Effector memory CD8-positive, alpha-beta T cell (primary cell): ENCODE measurements at regions not wholly inside any gene's neighbourhood (a gene's known extent, or its start where the extent isn't known, plus 50 kb on each side); places are given as distances from the start of the nearest gene placed in this dataset.

ENCODE experiments used
- ATAC-seq: fragments of 150-1000 bp; cut with Tn5 transposase; replicated peaks from 2 replicates; pipeline ENCODE4 v1.10.0; 2021; ENCODE audit warnings: mild to moderate bottlenecking, moderate library complexity
- DNase-seq, 3 experiments: peaks; one replicate each; pipeline ENCODE4 v3.0.0; 2021
- H3K27ac Mint-ChIP-seq, 2 donors: one replicate each; pipeline ENCODE4 v1.8.0; 2022; ENCODE audit warnings: mild to moderate bottlenecking in 2 of 2, mixed read lengths in 2 of 2, moderate library complexity in 2 of 2
- H3K27me3 Mint-ChIP-seq, 2 donors: one replicate each; pipeline ENCODE4 v1.8.0; 2022; ENCODE audit warnings: mixed read lengths in 2 of 2
- H3K36me3 Mint-ChIP-seq: one replicate; pipeline ENCODE4 v1.8.0; 2022; ENCODE audit warnings: mild to moderate bottlenecking, moderate library complexity, mixed read lengths; ENCODE audit not compliant: insufficient read depth
- H3K4me1 Mint-ChIP-seq, 2 donors: one replicate each; pipeline ENCODE4 v1.8.0; 2022; ENCODE audit warnings: low read depth in 2 of 2, mixed read lengths in 2 of 2
- H3K4me3 Mint-ChIP-seq, 2 donors: one replicate each; pipeline ENCODE4 v1.8.0; 2022; ENCODE audit warnings: mild to moderate bottlenecking in 2 of 2, mixed read lengths in 2 of 2, moderate library complexity in 2 of 2
- H3K9me3 Mint-ChIP-seq, 2 donors: one replicate each; pipeline ENCODE4 v1.8.0; 2022; ENCODE audit warnings: mixed read lengths in 2 of 2

DNA sequence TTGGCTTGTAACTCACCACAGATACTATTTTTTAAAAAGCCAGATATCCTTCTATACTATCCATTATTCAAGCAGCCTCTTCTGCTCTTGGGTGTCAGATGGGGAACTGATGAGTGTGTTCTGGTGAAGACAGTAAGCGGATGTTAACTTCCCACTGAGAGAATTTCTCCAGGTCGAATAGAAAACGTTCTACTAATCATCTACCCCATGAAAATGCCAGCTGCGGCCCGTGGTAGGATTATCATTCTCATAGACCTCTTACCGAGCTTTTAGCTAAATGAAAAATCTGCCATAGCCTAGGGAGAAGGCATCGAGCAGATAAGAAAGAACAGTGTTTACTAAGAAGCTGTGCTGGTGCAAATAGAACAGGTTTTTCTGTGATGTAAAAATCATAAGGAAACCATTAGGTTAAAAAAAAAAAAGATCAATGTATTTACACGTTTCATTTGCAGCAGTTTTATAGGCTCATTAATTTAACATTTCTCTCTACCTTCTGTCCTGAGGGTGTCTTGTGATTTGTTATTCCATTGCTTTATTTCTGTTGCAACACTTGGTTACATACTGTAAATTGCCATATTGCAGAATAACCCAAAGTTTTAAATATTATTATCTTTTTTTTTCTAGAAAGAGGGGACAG lies 1521.5 kb upstream of the ZEB2 start:
- H3K27me3 Mint-ChIP-seq = no peaks in the 10 kb centered on the region
- no peaks in the 10 kb centered on the region for H3K4me1 Mint-ChIP-seq
- H3K36me3 Mint-ChIP-seq = no peaks in the 10 kb centered on the region
- no peak overlapping the region for H3K27ac Mint-ChIP-seq
- H3K9me3 Mint-ChIP-seq = peaks cover 1 to 5% of the 10 kb centered on the region in 2 donors
- H3K4me3 Mint-ChIP-seq = no peak overlapping the region
- DNase-seq (no peak), ATAC-seq (no peak)

DNA sequence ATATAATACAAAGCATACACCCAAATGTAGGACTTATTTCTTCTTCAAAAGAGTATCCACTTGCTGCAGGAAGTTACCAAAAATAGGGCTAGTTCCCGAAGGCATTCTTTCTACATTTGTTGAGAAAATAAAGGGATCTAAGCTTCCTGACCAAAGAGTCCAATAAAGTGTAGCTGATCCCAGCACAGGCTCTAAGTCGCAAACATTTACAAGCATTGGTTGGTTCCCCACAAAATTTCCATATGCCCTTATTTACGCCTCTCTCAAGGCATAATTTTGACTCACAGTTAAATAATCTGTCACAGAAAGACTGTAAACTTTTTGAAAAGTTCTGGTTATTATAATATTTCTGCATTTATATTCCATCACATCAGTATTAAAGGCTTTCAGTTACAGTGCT lies 1520.1 kb upstream of the ZEB2 start:
- ATAC-seq (no peak), DNase-seq (no peak)
- Mint-ChIP-seq H3K9me3 (peaks cover 1 to 5% of the 10 kb centered on the region in 2 donors), H3K27me3 (no peaks in the 10 kb centered on the region), H3K36me3 (no peaks in the 10 kb centered on the region), H3K27ac (no peak overlapping the region), H3K4me3 (no peak overlapping the region), H3K4me1 (no peaks in the 10 kb centered on the region)

DNA sequence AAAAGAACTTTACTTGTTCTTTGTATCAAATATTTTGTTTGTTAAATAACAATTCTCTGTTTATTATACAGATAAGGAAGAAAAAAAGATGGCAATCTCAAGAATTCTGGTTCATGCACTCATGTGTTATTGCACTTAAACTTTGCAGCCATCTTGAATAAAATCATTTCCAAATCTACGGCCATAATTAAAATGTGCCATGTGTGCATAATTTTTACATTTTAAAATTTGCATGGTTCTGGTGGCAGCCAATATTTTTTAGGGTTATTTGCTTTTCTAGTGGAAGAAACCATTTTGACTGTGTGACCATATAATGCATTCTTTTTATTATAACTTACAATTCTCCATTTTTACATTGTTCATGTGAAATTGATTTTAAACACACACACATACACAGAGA lies 1518.1 kb upstream of the ZEB2 start:
- H3K36me3 Mint-ChIP-seq = no peaks in the 10 kb centered on the region
- DNase-seq (no peak), ATAC-seq (no peak)
- H3K27ac Mint-ChIP-seq = no peak overlapping the region
- H3K27me3 Mint-ChIP-seq = no peaks in the 10 kb centered on the region
- H3K4me1 Mint-ChIP-seq = no peaks in the 10 kb centered on the region
- H3K9me3 Mint-ChIP-seq = peaks cover 0 to 8% of the 10 kb centered on the region in 2 donors
- no peak overlapping the region for H3K4me3 Mint-ChIP-seq

DNA sequence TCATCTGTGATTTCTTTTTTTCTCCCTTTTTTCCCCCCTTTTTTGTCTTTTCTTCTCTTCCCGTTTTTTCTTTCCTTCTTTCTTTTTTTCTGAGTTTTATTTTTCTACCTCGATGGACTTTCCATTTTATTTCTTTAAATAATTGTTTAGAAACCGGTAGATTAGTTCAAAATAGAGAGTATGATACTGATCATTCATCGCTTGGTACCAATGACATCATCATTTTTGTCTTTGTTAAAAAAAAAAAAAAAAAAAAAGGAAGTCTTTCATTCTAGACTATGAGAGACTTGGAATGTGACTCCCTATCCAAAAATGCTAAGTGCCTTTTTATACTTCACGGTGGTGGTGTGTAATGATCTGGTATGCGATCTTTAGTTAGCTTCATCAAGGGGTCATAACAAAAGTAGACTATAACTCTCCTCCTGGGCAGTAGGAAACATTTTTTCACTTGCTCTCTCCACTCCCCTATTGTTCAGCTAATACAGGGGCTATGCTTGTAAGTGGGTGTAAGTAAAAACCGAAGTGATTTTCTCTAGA lies 1517.5 kb upstream of the ZEB2 start:
- no peak for DNase-seq
- no peaks in the 10 kb centered on the region for H3K36me3 Mint-ChIP-seq
- H3K9me3 Mint-ChIP-seq = peaks cover 3 to 12% of the 10 kb centered on the region in 2 donors
- no peak overlapping the region for H3K27ac Mint-ChIP-seq
- H3K4me3 Mint-ChIP-seq = no peak overlapping the region
- H3K27me3 Mint-ChIP-seq = no peaks in the 10 kb centered on the region
- no peak for ATAC-seq
- H3K4me1 Mint-ChIP-seq = no peaks in the 10 kb centered on the region

DNA sequence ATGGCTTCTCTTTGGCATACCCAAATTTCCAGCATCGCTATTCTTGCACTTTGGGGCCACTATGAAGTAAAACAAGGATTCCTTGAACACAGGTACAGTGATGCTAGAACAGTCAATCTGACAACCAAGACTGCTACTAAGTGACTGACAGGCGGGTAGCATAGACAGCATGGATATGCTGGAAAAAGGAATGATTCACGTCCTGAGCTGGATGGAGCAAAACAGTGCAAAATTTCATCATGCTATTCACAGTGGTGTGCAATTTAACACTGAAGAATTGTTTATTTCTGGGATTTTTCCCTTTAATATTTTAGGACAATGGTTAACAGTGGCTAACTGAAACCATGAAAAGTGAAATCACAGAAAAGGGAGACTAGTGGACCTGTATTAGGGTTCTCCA lies 1511.2 kb upstream of the ZEB2 start:
- Mint-ChIP-seq H3K4me3 (no peak overlapping the region), H3K27me3 (no peaks in the 10 kb centered on the region), H3K4me1 (no peaks in the 10 kb centered on the region), H3K27ac (no peak overlapping the region), H3K36me3 (no peaks in the 10 kb centered on the region), H3K9me3 (peaks cover 7% of the 10 kb centered on the region in 2 donors)
- DNase-seq (no peak), ATAC-seq (no peak)

DNA sequence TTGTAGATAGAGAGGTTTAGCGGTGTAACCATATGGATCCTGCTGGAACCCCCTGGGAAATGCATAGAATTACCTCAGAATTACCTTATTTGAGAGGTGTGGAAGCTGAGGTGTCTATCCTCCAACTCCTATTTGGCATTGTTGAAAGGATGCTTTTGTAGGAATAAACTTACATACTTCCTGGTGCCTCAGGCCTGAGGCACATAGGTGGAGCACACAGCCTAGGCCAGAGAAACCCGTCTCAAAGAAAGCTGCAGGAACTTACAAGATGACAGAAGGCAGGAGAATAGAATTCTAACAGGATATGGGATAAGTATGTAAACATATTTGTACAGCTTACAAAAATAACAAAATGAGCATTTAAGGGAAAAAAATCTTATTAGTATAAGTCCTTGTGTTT lies 1507.2 kb upstream of the ZEB2 start:
- Mint-ChIP-seq H3K4me1 (no peaks in the 10 kb centered on the region), H3K4me3 (no peak overlapping the region), H3K27me3 (no peaks in the 10 kb centered on the region), H3K36me3 (no peaks in the 10 kb centered on the region), H3K27ac (no peak overlapping the region), H3K9me3 (peaks cover under 1 to 6% of the 10 kb centered on the region in 2 donors)
- ATAC-seq (no peak), DNase-seq (no peak)

DNA sequence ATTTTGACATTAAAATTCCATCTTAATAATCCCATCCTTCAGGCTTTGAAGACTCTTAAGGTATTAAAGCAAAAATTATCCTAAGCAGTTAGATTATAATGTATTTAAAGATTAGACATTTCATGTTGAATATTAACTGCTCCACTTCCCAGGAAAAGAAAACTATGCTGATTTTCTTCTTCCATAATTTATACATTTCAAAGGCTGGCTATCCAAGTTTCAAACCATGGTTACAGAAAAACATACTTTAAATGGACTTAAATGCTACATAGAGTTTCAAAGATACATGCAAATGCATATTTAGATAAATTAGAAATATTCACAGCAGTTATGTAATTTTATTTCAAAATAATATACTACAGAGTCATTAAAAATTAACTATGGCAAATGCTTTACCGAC lies 1505.6 kb upstream of the ZEB2 start:
- no peaks in the 10 kb centered on the region for H3K36me3 Mint-ChIP-seq

DNA sequence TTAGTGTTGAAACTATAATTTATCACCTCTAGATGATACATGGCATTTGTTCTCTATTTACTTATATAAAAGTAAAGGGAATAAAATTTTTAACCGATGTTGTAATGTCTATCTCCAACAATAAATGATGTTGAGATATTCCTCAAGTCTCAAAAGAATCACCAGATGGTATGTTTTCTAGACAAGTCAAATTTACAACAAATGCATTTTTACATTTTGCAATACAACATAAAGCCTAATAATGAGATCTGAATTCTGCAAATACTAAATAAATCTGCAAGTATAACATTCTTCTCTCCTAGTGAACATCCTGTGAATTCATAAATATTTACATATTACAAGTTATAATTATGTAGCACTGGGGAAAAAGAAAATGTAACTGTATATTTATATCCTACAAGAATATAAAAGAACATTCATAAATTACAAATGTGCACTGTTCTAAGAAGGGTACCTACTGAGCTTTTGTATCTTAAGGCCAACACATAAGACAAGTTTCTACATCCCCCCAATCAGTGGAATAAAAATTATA lies 1504.4 kb upstream of the ZEB2 start:
- ATAC-seq (no peak), DNase-seq (no peak)
- Mint-ChIP-seq H3K27ac (no peak overlapping the region), H3K4me3 (no peak overlapping the region), H3K36me3 (no peaks in the 10 kb centered on the region), H3K4me1 (no peaks in the 10 kb centered on the region), H3K9me3 (peaks cover 4 to 6% of the 10 kb centered on the region in 2 donors), H3K27me3 (no peaks in the 10 kb centered on the region)

More for the DNA sequence above, 1505.6 kb upstream of the ZEB2 start:
- no peaks in the 10 kb centered on the region for H3K27me3 Mint-ChIP-seq
- no peak overlapping the region for H3K27ac Mint-ChIP-seq
- ATAC-seq (no peak), DNase-seq (no peak)
- H3K4me1 Mint-ChIP-seq = no peaks in the 10 kb centered on the region
- peaks cover 4 to 6% of the 10 kb centered on the region in 2 donors for H3K9me3 Mint-ChIP-seq
- no peak overlapping the region for H3K4me3 Mint-ChIP-seq

DNA sequence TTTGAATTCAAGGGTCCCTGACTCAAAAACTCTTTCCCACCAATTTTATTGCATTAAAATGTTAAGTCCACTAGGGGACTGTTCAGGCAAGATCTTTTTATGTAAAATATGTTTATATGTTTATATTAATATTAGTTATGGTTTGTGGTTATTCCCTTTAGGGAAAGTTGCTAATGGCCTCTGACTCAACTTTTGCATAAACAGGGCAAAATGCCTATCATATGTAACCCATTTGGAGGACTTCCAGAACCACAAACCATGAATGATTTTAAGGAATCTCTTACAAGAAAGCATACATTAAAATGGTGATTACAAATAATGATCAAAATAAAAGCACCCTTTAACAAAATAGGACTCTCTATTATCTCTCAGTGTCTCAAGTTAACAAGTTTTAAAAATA lies 1484.5 kb upstream of the ZEB2 start:
- Mint-ChIP-seq H3K27me3 (no peaks in the 10 kb centered on the region), H3K4me1 (no peaks in the 10 kb centered on the region), H3K9me3 (peaks cover 0 to 9% of the 10 kb centered on the region in 2 donors), H3K4me3 (no peak overlapping the region), H3K27ac (no peak overlapping the region), H3K36me3 (no peaks in the 10 kb centered on the region)
- ATAC-seq (no peak), DNase-seq (no peak)

DNA sequence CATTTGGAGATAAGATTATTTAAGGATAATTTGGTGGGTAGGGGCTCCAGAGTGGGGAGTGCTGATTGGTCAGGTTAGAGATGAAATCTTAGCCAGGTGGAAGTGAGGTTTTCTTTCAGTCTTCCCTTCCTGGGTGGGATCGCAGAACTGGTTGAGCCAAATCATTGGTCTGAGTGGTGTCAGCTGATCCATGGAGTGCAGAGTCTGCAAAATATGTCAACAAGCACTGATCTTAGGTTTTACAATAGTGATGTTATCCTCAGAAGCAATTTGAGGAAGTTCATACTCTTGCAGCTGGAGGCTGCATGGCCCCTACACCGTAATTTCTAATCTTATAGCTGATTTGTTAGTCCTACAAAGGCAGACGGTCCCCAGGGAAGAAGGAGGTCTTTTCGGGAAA lies 1483.4 kb upstream of the ZEB2 start:
- Mint-ChIP-seq H3K9me3 (peaks cover 0 to 9% of the 10 kb centered on the region in 2 donors), H3K27ac (no peak overlapping the region), H3K4me3 (no peak overlapping the region), H3K4me1 (no peaks in the 10 kb centered on the region), H3K36me3 (no peaks in the 10 kb centered on the region), H3K27me3 (no peaks in the 10 kb centered on the region)
- no peak for DNase-seq
- no peak for ATAC-seq

DNA sequence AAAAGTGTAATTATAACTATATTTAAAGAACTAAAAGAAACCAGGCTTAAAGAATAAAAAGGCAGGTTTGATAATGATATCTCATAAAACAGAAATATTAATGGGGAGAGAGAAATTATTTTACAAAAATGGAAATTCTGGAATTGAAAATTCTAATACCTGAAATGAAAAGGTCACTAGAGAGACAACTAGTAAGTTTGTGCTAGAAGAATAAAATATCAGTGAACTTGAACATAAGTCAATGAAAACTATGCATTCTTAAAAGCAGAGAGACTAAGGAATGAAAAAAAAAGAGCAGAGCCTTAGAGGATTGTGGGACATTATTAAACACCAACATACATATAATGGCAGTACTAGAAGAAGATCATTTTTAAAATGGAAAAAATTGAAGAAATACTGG lies 1475.0 kb upstream of the ZEB2 start:
- H3K27me3 Mint-ChIP-seq = no peaks in the 10 kb centered on the region
- peaks cover 12 to 14% of the 10 kb centered on the region in 2 donors for H3K9me3 Mint-ChIP-seq
- no peak overlapping the region for H3K4me3 Mint-ChIP-seq
- H3K36me3 Mint-ChIP-seq = no peaks in the 10 kb centered on the region
- DNase-seq (no peak), ATAC-seq (no peak)
- H3K27ac Mint-ChIP-seq = no peak overlapping the region
- H3K4me1 Mint-ChIP-seq = no peaks in the 10 kb centered on the region

DNA sequence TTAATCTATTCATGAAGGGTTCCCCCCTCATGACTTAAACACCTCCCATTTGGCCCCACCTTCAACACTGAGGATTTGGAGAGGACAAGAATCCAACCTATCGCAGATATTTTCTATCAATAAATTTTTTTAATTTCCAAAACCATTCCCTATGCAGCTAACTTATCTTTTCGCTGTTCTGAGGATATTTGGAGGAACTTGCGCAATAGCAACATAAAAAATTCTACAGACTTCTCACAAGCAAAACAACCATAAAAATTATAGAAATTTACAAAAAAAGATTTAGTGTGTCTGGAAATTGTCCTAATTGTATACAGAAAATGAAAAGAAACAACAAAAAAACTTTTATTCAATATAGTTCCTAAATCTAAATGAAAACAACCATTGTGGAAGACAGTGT lies 1472.7 kb upstream of the ZEB2 start:
- no peaks in the 10 kb centered on the region for H3K36me3 Mint-ChIP-seq
- H3K4me3 Mint-ChIP-seq = no peak overlapping the region
- H3K27me3 Mint-ChIP-seq = no peaks in the 10 kb centered on the region
- DNase-seq (no peak), ATAC-seq (no peak)
- no peak overlapping the region for H3K27ac Mint-ChIP-seq
- no peaks in the 10 kb centered on the region for H3K4me1 Mint-ChIP-seq
- H3K9me3 Mint-ChIP-seq = peaks cover 12 to 14% of the 10 kb centered on the region in 2 donors

DNA sequence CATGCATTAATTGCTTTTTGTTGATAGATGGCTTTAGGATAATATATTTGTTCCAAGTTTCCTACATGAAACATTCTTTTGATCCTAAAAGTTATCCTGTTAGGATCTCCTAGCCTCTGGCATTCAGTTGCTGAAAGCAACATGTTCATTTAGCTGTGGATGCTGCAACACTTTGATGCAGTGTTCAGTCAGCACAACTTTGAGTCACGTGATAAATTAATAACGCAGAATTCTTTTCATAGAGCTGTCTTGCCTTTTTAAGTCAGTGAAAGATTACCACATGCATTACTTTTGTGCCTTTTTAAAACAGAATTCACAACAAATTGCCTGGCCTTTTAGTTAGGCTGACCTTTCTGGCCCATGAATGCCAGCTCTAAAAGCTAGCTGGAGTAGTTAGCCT lies 1467.9 kb upstream of the ZEB2 start:
- no peak overlapping the region for H3K27ac Mint-ChIP-seq
- H3K27me3 Mint-ChIP-seq = no peaks in the 10 kb centered on the region
- H3K4me1 Mint-ChIP-seq = no peaks in the 10 kb centered on the region
- ATAC-seq = no peak
- no peaks in the 10 kb centered on the region for H3K36me3 Mint-ChIP-seq
- no peak for DNase-seq
- no peak overlapping the region for H3K4me3 Mint-ChIP-seq
- peaks cover 0 to 5% of the 10 kb centered on the region in 2 donors for H3K9me3 Mint-ChIP-seq

DNA sequence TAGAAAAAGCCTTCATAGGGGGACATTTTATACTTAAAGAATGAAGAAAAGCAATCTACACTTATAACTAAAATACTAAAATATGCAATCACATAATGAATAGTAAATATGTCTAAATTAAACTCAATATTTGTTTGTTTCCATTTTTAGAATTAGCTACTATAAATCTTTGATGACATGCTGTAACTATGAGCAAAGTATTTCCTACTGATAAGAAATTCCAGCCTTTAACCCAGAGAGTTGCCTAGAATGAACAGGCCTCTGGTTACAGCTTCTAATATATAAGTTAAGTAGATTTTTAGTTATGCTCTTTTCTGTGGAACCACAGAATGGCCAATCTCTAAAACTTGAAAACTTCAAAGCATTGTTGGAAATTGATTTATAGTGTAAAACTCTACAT lies 1465.6 kb upstream of the ZEB2 start:
- ATAC-seq = no peak
- no peak overlapping the region for H3K27ac Mint-ChIP-seq
- H3K36me3 Mint-ChIP-seq = no peaks in the 10 kb centered on the region
- DNase-seq = no peak
- no peak overlapping the region for H3K4me3 Mint-ChIP-seq
- no peaks in the 10 kb centered on the region for H3K4me1 Mint-ChIP-seq
- no peaks in the 10 kb centered on the region for H3K27me3 Mint-ChIP-seq
- peaks cover 0 to 2% of the 10 kb centered on the region in 2 donors for H3K9me3 Mint-ChIP-seq
